Skeletal muscle tissue (tissue), 3 donors: ENCODE measurements at regions not wholly inside any gene's neighbourhood (a gene's known extent, or its start where the extent isn't known, plus 50 kb on each side); places are given as distances from the start of the nearest gene placed in this dataset.

ENCODE experiments used
- H3K27ac ChIP-seq: one replicate; pipeline ENCODE4 v1.7.0; 2013; ENCODE audit warnings: mild to moderate bottlenecking, low read depth, low read length, inconsistent platforms
- H3K27me3 ChIP-seq, 3 donors: one replicate each; pipeline ENCODE4 v1.7.0; 2013; ENCODE audit warnings: low read length in 3 of 3; ENCODE audit not compliant: control insufficient read depth in 3 of 3, insufficient read depth in 3 of 3
- H3K36me3 ChIP-seq, 3 donors: one replicate each; pipeline ENCODE4 v1.7.0; 2013; ENCODE audit warnings: low read length in 3 of 3; ENCODE audit not compliant: control insufficient read depth in 3 of 3, insufficient read depth in 3 of 3
- H3K4me1 ChIP-seq, 3 donors: one replicate each; pipeline ENCODE4 v1.7.0; 2013; ENCODE audit warnings: low read length in 3 of 3, mild to moderate bottlenecking in 3 of 3; ENCODE audit not compliant: control insufficient read depth in 3 of 3, insufficient read depth in 3 of 3
- H3K4me3 ChIP-seq, 3 donors: one replicate each; pipeline ENCODE4 v1.7.0; 2013; ENCODE audit warnings: low read length in 3 of 3
- H3K9ac ChIP-seq, 3 donors: one replicate each; pipeline ENCODE4 v1.7.0; 2013; ENCODE audit warnings: low read length in 3 of 3, mild to moderate bottlenecking in 3 of 3, moderate library complexity in 2 of 3, low read depth in 1 of 3
- H3K9me3 ChIP-seq, 3 donors: one replicate each; pipeline ENCODE4 v1.7.0; 2013; ENCODE audit warnings: low read length in 3 of 3; ENCODE audit not compliant: control insufficient read depth in 3 of 3
- donor health status: Osteomylitis.

DNA sequence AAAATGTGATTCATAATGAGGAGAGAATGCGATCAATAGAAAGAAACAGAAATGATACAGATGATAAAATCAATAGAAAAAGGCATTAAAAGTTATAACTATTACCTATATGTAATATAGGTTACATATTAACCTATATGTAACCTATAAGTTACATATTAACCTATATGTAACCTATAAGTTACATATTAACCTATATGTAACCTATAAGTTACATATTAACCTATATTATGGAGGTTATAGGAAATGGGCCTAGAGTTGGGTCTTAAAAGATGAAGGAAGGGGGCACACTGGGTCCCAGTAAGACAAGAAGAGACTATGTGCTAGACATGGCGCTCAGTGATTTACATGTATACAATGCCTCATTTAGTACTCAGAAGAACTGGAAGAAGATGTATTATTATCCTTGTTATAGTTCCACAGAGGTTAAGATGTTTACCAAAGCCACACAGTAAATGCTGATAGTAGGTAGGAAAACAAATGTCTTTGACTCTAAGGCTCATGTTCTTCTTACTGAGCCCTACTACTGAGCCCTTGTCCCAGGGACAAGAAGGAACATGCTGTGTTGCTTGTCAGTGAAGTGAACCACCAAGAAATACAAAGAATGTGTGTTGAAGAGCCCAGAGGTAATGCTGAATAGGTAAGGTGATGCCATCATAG lies 444.6 kb upstream of the PLXNA2 start:
- no peak overlapping the region for H3K9ac ChIP-seq
- peaks cover 0 to 3% (median 0%) of the 10 kb centered on the region in 3 donors for H3K9me3 ChIP-seq
- no peaks in the 10 kb centered on the region for H3K4me1 ChIP-seq
- H3K36me3 ChIP-seq: no peaks in the 10 kb centered on the region
- no peak overlapping the region for H3K4me3 ChIP-seq
- no peak overlapping the region for H3K27ac ChIP-seq
- H3K27me3 ChIP-seq: no peaks in the 10 kb centered on the region

GRCh38 chr1:208691012-208691411 lies 446.8 kb upstream of the PLXNA2 start:
- H3K36me3 ChIP-seq: no peaks in the 10 kb centered on the region
- H3K9me3 ChIP-seq: peaks cover 0 to 3% (median 0%) of the 10 kb centered on the region in 3 donors
- H3K9ac ChIP-seq: no peak overlapping the region
- H3K4me3 ChIP-seq: no peak overlapping the region
- H3K27ac ChIP-seq: no peak overlapping the region
- H3K4me1 ChIP-seq: no peaks in the 10 kb centered on the region
- no peaks in the 10 kb centered on the region for H3K27me3 ChIP-seq

DNA sequence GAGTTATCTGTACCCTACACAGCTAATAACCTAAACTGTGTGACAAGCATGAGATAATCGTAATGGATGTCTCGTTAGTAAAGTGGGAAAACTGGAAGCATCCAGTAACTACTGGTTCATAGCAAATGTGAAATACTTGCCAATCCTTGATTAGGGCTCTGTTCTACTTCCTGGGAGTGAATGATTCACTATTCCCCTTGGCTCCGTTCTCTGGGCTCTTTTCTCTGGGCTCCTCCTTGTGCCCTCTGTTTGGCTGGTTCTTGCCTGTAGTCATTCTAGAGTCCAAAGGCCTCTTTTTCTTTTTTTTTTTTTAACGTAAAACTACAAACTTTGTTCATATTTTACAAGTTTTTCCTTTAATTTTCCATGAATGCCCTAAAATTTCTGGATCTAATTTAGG lies 465.8 kb upstream of the PLXNA2 start:
- no peak overlapping the region for H3K4me3 ChIP-seq
- H3K36me3 ChIP-seq: no peaks in the 10 kb centered on the region
- H3K9me3 ChIP-seq: no peaks in the 10 kb centered on the region
- H3K9ac ChIP-seq: no peak overlapping the region
- no peak overlapping the region for H3K27ac ChIP-seq
- no peaks in the 10 kb centered on the region for H3K27me3 ChIP-seq
- no peaks in the 10 kb centered on the region for H3K4me1 ChIP-seq

DNA sequence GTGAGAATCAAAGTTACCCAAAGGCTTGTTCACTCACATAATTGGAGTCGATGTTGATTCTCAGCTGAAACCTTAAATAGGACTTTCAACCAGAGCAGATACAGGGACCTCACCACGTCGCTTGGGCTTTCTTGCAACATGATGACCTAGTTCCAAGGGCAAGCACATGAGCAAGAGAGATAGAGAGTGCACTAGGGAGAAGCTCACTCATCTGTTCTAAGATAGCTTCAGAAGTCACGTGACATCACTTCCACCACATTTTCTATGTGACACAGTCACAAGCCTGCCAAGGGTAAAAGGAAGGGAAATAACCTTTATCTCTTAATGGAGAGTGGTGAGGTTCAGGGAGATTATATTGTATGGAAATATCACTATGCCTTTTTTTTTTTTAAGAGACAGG lies 470.1 kb upstream of the PLXNA2 start:
- no peak overlapping the region for H3K4me3 ChIP-seq
- H3K27ac ChIP-seq: no peak overlapping the region
- H3K36me3 ChIP-seq: no peaks in the 10 kb centered on the region
- no peak overlapping the region for H3K9ac ChIP-seq
- no peaks in the 10 kb centered on the region for H3K4me1 ChIP-seq
- H3K9me3 ChIP-seq: no peaks in the 10 kb centered on the region
- H3K27me3 ChIP-seq: no peaks in the 10 kb centered on the region

GRCh38 chr1:208717525-208717924 lies 473.3 kb upstream of the PLXNA2 start:
- H3K9me3 ChIP-seq: peaks cover 0 to 4% (median 0%) of the 10 kb centered on the region in 3 donors
- no peaks in the 10 kb centered on the region for H3K27me3 ChIP-seq
- no peaks in the 10 kb centered on the region for H3K36me3 ChIP-seq
- H3K9ac ChIP-seq: no peak overlapping the region
- H3K4me1 ChIP-seq: no peaks in the 10 kb centered on the region
- no peak overlapping the region for H3K4me3 ChIP-seq
- no peak overlapping the region for H3K27ac ChIP-seq

DNA sequence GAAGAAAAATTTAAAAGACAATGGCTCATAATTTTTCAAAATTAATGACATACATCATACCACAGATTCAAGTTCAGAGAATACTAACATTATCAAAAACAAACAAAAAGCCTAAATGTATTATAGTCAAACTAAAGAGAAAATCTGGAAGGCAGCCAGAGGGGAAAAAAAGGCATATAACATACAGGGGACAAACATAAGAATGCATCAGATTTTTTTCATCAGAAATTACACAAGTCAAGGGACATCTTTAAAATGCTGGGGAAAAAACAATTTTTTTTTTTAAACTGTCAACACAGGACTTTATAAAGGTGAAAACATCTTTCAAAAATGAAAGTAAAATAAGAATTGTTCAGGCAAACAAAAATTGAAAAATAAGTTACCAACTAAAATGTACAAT lies 478.4 kb upstream of the PLXNA2 start:
- Histone ChIP-seq H3K9me3 (peaks cover 0 to 11% (median 0%) of the 10 kb centered on the region in 3 donors), H3K4me1 (no peaks in the 10 kb centered on the region), H3K36me3 (no peaks in the 10 kb centered on the region), H3K4me3 (no peak overlapping the region), H3K27me3 (no peaks in the 10 kb centered on the region), H3K27ac (no peak overlapping the region), H3K9ac (no peak overlapping the region)

- no peak overlapping the region for H3K27ac ChIP-seq
- H3K4me1 ChIP-seq: no peaks in the 10 kb centered on the region
- no peak overlapping the region for H3K9ac ChIP-seq
- no peak overlapping the region for H3K4me3 ChIP-seq
- H3K27me3 ChIP-seq: no peaks in the 10 kb centered on the region
- peaks cover 0 to 11% (median 0%) of the 10 kb centered on the region in 3 donors for H3K9me3 ChIP-seq
- no peaks in the 10 kb centered on the region for H3K36me3 ChIP-seq
Observed at GRCh38 chr1:208724079-208724478, 479.9 kb upstream of the PLXNA2 start.

DNA sequence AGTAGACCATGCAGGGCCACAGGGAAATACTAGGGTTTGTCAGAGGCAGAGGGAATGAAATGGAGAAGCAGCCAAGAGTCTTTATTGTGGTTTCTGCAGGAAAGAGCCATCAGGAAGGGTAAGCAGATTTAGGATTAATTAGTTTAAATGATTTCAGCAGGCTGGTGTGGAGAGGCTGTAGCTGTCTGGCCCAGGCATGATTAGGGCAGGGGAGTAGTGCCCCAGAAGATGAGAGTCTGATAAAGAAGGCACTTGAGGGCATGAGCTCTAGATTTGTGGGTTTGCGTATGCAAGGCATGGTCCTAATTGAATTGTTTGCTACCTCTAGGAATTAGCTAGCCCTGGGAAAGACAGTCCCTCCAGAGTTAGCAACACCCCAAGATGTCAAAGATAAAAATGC lies 484.6 kb upstream of the PLXNA2 start:
- H3K4me3 ChIP-seq: no peak overlapping the region
- H3K27ac ChIP-seq: no peak overlapping the region
- peaks cover 0 to under 1% (median 0%) of the 10 kb centered on the region in 3 donors for H3K9me3 ChIP-seq
- H3K36me3 ChIP-seq: no peaks in the 10 kb centered on the region
- no peaks in the 10 kb centered on the region for H3K27me3 ChIP-seq
- H3K4me1 ChIP-seq: no peaks in the 10 kb centered on the region
- H3K9ac ChIP-seq: no peak overlapping the region

DNA sequence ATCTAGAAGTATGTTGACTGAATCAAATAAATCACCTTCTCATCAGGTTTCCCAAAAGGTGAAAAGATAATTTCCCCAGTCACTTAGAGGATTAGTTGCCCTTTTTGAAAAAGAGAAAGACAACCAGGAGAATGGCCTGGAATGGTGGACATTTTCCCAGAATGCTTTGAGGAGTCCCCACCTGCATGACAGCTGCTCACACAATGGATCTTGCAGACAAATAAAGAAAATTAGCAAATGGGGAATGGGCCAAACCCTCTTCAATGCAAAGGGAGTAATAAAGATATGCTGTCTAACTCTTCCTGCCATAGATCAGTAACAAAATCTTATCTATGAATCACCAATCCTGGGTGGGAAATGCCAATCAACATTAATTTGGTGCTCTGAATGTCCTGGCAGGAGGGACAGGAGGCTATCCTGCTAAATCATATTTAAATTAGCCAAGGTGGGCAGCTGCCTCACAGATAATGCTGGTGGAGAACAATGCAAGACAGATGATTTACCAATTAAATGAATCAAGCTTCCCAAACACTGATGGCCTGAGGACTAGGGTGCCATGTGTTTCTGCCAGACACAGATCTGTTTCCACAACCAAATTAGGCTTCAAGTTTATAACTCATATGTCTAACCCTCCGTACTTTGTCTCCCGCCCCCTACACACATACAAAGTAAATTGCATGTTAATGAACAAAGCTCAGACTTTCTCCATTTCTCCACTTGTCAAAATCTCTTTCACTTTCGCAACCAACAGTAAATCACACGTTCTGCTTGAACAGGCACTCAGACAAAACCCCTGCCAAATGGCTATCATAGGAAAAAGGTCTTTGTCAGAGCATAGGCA lies 488.0 kb upstream of the PLXNA2 start:
- no peaks in the 10 kb centered on the region for H3K9me3 ChIP-seq
- no peaks in the 10 kb centered on the region for H3K4me1 ChIP-seq
- H3K4me3 ChIP-seq: no peak overlapping the region
- no peaks in the 10 kb centered on the region for H3K27me3 ChIP-seq
- H3K36me3 ChIP-seq: no peaks in the 10 kb centered on the region
- H3K9ac ChIP-seq: no peak overlapping the region
- H3K27ac ChIP-seq: no peak overlapping the region

GRCh38 chr1:208737161-208737560 lies 493.0 kb upstream of the PLXNA2 start:
- no peaks in the 10 kb centered on the region for H3K36me3 ChIP-seq
- no peaks in the 10 kb centered on the region for H3K27me3 ChIP-seq

More at GRCh38 chr1:208737161-208737560, 493.0 kb upstream of the PLXNA2 start:
- H3K9ac ChIP-seq: no peak overlapping the region
- no peak overlapping the region for H3K4me3 ChIP-seq
- H3K27ac ChIP-seq: no peak overlapping the region
- no peaks in the 10 kb centered on the region for H3K9me3 ChIP-seq
- no peaks in the 10 kb centered on the region for H3K4me1 ChIP-seq
